ENCODE measurements at regions not wholly inside any gene's neighbourhood (a gene's known extent, or its start where the extent isn't known, plus 50 kb on each side); places are given as distances from the start of the nearest gene placed in this dataset.

- no peaks in the 10 kb centered on the region for H3K79me2 ChIP-seq (ENCODE audit: control insufficient read depth, insufficient read depth, low read length, poor library complexity)
- no peak overlapping the region for H4K8ac ChIP-seq (ENCODE audit: low read depth, low read length)
- no peak overlapping the region for H2BK120ac ChIP-seq (ENCODE audit: insufficient read depth, low read length, poor library complexity)
- no peak overlapping the region for H3K4me2 ChIP-seq (ENCODE audit: low read length)
- H3K4me3 ChIP-seq (ENCODE audit: low read depth, low read length) = no peak overlapping the region
- no peak overlapping the region for H3K14ac ChIP-seq (ENCODE audit: low read length)
- no peak overlapping the region for H2BK5ac ChIP-seq (ENCODE audit: low read depth, low read length, poor library complexity)
- H4K12ac ChIP-seq (ENCODE audit: low read depth, low read length) = no peak overlapping the region
- no peak overlapping the region for H3K23ac ChIP-seq (ENCODE audit: low read length)
- no peak overlapping the region for H3K9ac ChIP-seq (ENCODE audit: low read length)
- H3K79me1 ChIP-seq (ENCODE audit: low read length) = no peaks in the 10 kb centered on the region
- H4K91ac ChIP-seq (ENCODE audit: low read depth, low read length) = no peak overlapping the region
- DNase-seq = no peak
- no peaks in the 10 kb centered on the region for H3K4me1 ChIP-seq (ENCODE audit: control insufficient read depth in 1 of 2, insufficient read depth in 2 of 2, low read length in 2 of 2)
- no peak overlapping the region for H3K27ac ChIP-seq (ENCODE audit: low read depth, low read length)
- H3K18ac ChIP-seq (ENCODE audit: low read length) = no peak overlapping the region
- H2BK12ac ChIP-seq (ENCODE audit: low read length) = no peak overlapping the region
- no peaks in the 10 kb centered on the region for H3K36me3 ChIP-seq (ENCODE audit: control insufficient read depth in 1 of 2, insufficient read depth in 2 of 2, low read length in 2 of 2)
- H3K4ac ChIP-seq (ENCODE audit: low read depth, low read length) = no peak overlapping the region
- H2AFZ ChIP-seq (ENCODE audit: insufficient read depth, low read length, poor library complexity) = no peak overlapping the region
- WGBS (ENCODE audit: extremely low coverage, insufficient coverage, insufficient read length) = no CpG with 5 or more reads among the region's 4 CpGs
- H3K9me3 ChIP-seq (ENCODE audit: insufficient read depth, low read depth, low read length) = no peaks in the 10 kb centered on the region
- H3K27me3 ChIP-seq (ENCODE audit: insufficient read depth, low read length) = no peaks in the 10 kb centered on the region
- H2AK5ac ChIP-seq (ENCODE audit: low read length) = no peak overlapping the region
Measured at GRCh38 chr1:163876546-163876945, 554.8 kb downstream of the NUF2 start.

GRCh38 chr1:163877016-163877415, 555.3 kb downstream of the NUF2 start:
- no peak overlapping the region for H4K8ac ChIP-seq (ENCODE audit: low read depth, low read length)

GRCh38 chr1:163885510-163885909, 563.8 kb downstream of the NUF2 start:
- H3K4me3 ChIP-seq (ENCODE audit: low read depth, low read length) = no peak overlapping the region
- no peak overlapping the region for H3K4ac ChIP-seq (ENCODE audit: low read depth, low read length)
- H3K14ac ChIP-seq (ENCODE audit: low read length) = no peak overlapping the region
- no peaks in the 10 kb centered on the region for H3K79me1 ChIP-seq (ENCODE audit: low read length)
- no peak for DNase-seq
- no peak overlapping the region for H4K8ac ChIP-seq (ENCODE audit: low read depth, low read length)
- no peak overlapping the region for H2BK5ac ChIP-seq (ENCODE audit: low read depth, low read length, poor library complexity)
- H3K9me3 ChIP-seq (ENCODE audit: insufficient read depth, low read depth, low read length) = no peaks in the 10 kb centered on the region
- H3K27ac ChIP-seq (ENCODE audit: low read depth, low read length) = no peak overlapping the region
- no peaks in the 10 kb centered on the region for H3K79me2 ChIP-seq (ENCODE audit: control insufficient read depth, insufficient read depth, low read length, poor library complexity)
- no peaks in the 10 kb centered on the region for H3K4me1 ChIP-seq (ENCODE audit: control insufficient read depth in 1 of 2, insufficient read depth in 2 of 2, low read length in 2 of 2)
- no peak overlapping the region for H4K91ac ChIP-seq (ENCODE audit: low read depth, low read length)
- no peak overlapping the region for H2AFZ ChIP-seq (ENCODE audit: insufficient read depth, low read length, poor library complexity)
- H2BK12ac ChIP-seq (ENCODE audit: low read length) = no peak overlapping the region
- H3K4me2 ChIP-seq (ENCODE audit: low read length) = no peak overlapping the region
- no peak overlapping the region for H3K9ac ChIP-seq (ENCODE audit: low read length)
- H3K18ac ChIP-seq (ENCODE audit: low read length) = no peak overlapping the region
- no peak overlapping the region for H3K23ac ChIP-seq (ENCODE audit: low read length)
- H3K36me3 ChIP-seq (ENCODE audit: control insufficient read depth in 1 of 2, insufficient read depth in 2 of 2, low read length in 2 of 2) = no peaks in the 10 kb centered on the region
- no peak overlapping the region for H4K12ac ChIP-seq (ENCODE audit: low read depth, low read length)
- H2AK5ac ChIP-seq (ENCODE audit: low read length) = no peak overlapping the region
- WGBS (ENCODE audit: extremely low coverage, insufficient coverage, insufficient read length) = no CpG with 5 or more reads among the region's 8 CpGs
- H2BK120ac ChIP-seq (ENCODE audit: insufficient read depth, low read length, poor library complexity) = no peak overlapping the region
- H3K27me3 ChIP-seq (ENCODE audit: insufficient read depth, low read length) = no peaks in the 10 kb centered on the region

More at GRCh38 chr1:163877016-163877415, 555.3 kb downstream of the NUF2 start:
- Histone ChIP-seq H3K4me1 (ENCODE audit: control insufficient read depth in 1 of 2, insufficient read depth in 2 of 2, low read length in 2 of 2) (no peaks in the 10 kb centered on the region), H3K9me3 (ENCODE audit: insufficient read depth, low read depth, low read length) (no peaks in the 10 kb centered on the region), H3K79me1 (ENCODE audit: low read length) (no peaks in the 10 kb centered on the region), H3K9ac (ENCODE audit: low read length) (no peak overlapping the region), H3K36me3 (ENCODE audit: control insufficient read depth in 1 of 2, insufficient read depth in 2 of 2, low read length in 2 of 2) (no peaks in the 10 kb centered on the region), H3K23ac (ENCODE audit: low read length) (no peak overlapping the region), H3K14ac (ENCODE audit: low read length) (no peak overlapping the region), H2AK5ac (ENCODE audit: low read length) (no peak overlapping the region), H3K27ac (ENCODE audit: low read depth, low read length) (no peak overlapping the region), H3K4me3 (ENCODE audit: low read depth, low read length) (no peak overlapping the region), H3K4me2 (ENCODE audit: low read length) (no peak overlapping the region), H2BK12ac (ENCODE audit: low read length) (no peak overlapping the region), H4K12ac (ENCODE audit: low read depth, low read length) (no peak overlapping the region), H2BK120ac (ENCODE audit: insufficient read depth, low read length, poor library complexity) (no peak overlapping the region), H3K18ac (ENCODE audit: low read length) (no peak overlapping the region), H3K4ac (ENCODE audit: low read depth, low read length) (no peak overlapping the region), H3K27me3 (ENCODE audit: insufficient read depth, low read length) (no peaks in the 10 kb centered on the region), H2AFZ (ENCODE audit: insufficient read depth, low read length, poor library complexity) (no peak overlapping the region), H4K91ac (ENCODE audit: low read depth, low read length) (no peak overlapping the region), H3K79me2 (ENCODE audit: control insufficient read depth, insufficient read depth, low read length, poor library complexity) (no peaks in the 10 kb centered on the region), H2BK5ac (ENCODE audit: low read depth, low read length, poor library complexity) (no peak overlapping the region)
- no peak for DNase-seq

GRCh38 chr1:163896001-163896400, 574.2 kb downstream of the NUF2 start:
- H3K9ac ChIP-seq (ENCODE audit: low read length) = no peak overlapping the region
- H3K14ac ChIP-seq (ENCODE audit: low read length) = no peak overlapping the region
- no peak for DNase-seq
- H3K79me1 ChIP-seq (ENCODE audit: low read length) = no peaks in the 10 kb centered on the region
- H3K27ac ChIP-seq (ENCODE audit: low read depth, low read length) = no peak overlapping the region
- H2BK12ac ChIP-seq (ENCODE audit: low read length) = no peak overlapping the region
- no peak overlapping the region for H2AK5ac ChIP-seq (ENCODE audit: low read length)
- H3K4me1 ChIP-seq (ENCODE audit: control insufficient read depth in 1 of 2, insufficient read depth in 2 of 2, low read length in 2 of 2) = no peaks in the 10 kb centered on the region
- H3K9me3 ChIP-seq (ENCODE audit: insufficient read depth, low read depth, low read length) = no peaks in the 10 kb centered on the region
- H4K8ac ChIP-seq (ENCODE audit: low read depth, low read length) = no peak overlapping the region
- H3K4ac ChIP-seq (ENCODE audit: low read depth, low read length) = no peak overlapping the region
- H3K36me3 ChIP-seq (ENCODE audit: control insufficient read depth in 1 of 2, insufficient read depth in 2 of 2, low read length in 2 of 2) = no peaks in the 10 kb centered on the region
- H4K91ac ChIP-seq (ENCODE audit: low read depth, low read length) = no peak overlapping the region
- no CpG with 5 or more reads among the region's 1 CpG for WGBS (ENCODE audit: extremely low coverage, insufficient coverage, insufficient read length)
- H4K12ac ChIP-seq (ENCODE audit: low read depth, low read length) = no peak overlapping the region
- no peak overlapping the region for H2BK120ac ChIP-seq (ENCODE audit: insufficient read depth, low read length, poor library complexity)
- no peak overlapping the region for H3K4me3 ChIP-seq (ENCODE audit: low read depth, low read length)
- no peak overlapping the region for H3K23ac ChIP-seq (ENCODE audit: low read length)
- no peaks in the 10 kb centered on the region for H3K27me3 ChIP-seq (ENCODE audit: insufficient read depth, low read length)
- no peak overlapping the region for H2BK5ac ChIP-seq (ENCODE audit: low read depth, low read length, poor library complexity)
- no peak overlapping the region for H3K4me2 ChIP-seq (ENCODE audit: low read length)
- H3K79me2 ChIP-seq (ENCODE audit: control insufficient read depth, insufficient read depth, low read length, poor library complexity) = no peaks in the 10 kb centered on the region
- H3K18ac ChIP-seq (ENCODE audit: low read length) = no peak overlapping the region
- no peak overlapping the region for H2AFZ ChIP-seq (ENCODE audit: insufficient read depth, low read length, poor library complexity)
